OCI-LY7 (cell line): ENCODE measurements at regions not wholly inside any gene's neighbourhood (a gene's known extent, or its start where the extent isn't known, plus 50 kb on each side); places are given as distances from the start of the nearest gene placed in this dataset.
"Not testable (repeated sequence)": the region's sequence is repeated elsewhere in the genome, so short reads cannot be mapped to it uniquely, and the experiment has no call there.

Experiments used
- BruUV-seq: library from RNA; stranded (reverse); fragments of 400-500 nt; replicated peaks from 2 replicates; lab custom pipeline; 2021; lab: Mats Ljungman, UMichigan
- CTCF ChIA-PET: fragments of 300-600 bp; sonication (Branson Sonifier 250); formaldehyde crosslinking; loops from one replicate; lab custom pipeline; 2022; ENCODE audit warnings: antibody characterized with exemption; ENCODE audit not compliant: unreplicated experiment; lab: Charles Lee
- POLR2A ChIA-PET: fragments of 300-600 bp; sonication (Branson Sonifier 250); formaldehyde crosslinking; loops from one replicate; lab custom pipeline; 2022; ENCODE audit warnings: antibody characterized with exemption; lab: Charles Lee
- DNase-seq: peaks from one replicate; pipeline ENCODE4 v3.0.0-alpha.2; 2015; ENCODE audit warnings: low spot score
- H2AFZ ChIP-seq: fragments of 200-600 bp; sonication (generic), shearing (Covaris generic); 2 replicates; pipeline ENCODE4 v1.6.1; 2014; ENCODE audit warnings: mild to moderate bottlenecking, antibody characterized with exemption, low read length, moderate library complexity
- H3K27ac ChIP-seq: fragments of 200-600 bp; sonication (generic); 2 replicates; pipeline ENCODE4 v1.5.1; 2014; ENCODE audit warnings: mixed run types, low read depth, mild to moderate bottlenecking, moderate library complexity, low read length, inconsistent platforms; ENCODE audit not compliant: poor library complexity, severe bottlenecking
- H3K36me3 ChIP-seq: fragments of 200-600 bp; sonication (generic); 2 replicates; pipeline ENCODE4 v1.6.1; 2014; ENCODE audit warnings: mild to moderate bottlenecking, antibody characterized with exemption, low read length, moderate library complexity, mixed read lengths; ENCODE audit not compliant: insufficient read depth
- H3K4me1 ChIP-seq: fragments of 200-600 bp; sonication (generic); 2 replicates; pipeline ENCODE4 v1.5.1; 2014; ENCODE audit warnings: mild to moderate bottlenecking, low read length; ENCODE audit not compliant: insufficient read depth, poor library complexity, severe bottlenecking
- H3K4me2 ChIP-seq: fragments of 200-600 bp; sonication (generic); 2 replicates; pipeline ENCODE4 v1.6.1; 2014; ENCODE audit warnings: mild to moderate bottlenecking, low read length
- H3K4me3 ChIP-seq: fragments of 200-600 bp; sonication (generic); 2 replicates; pipeline ENCODE4 v1.5.1; 2014; ENCODE audit warnings: mild to moderate bottlenecking, low read depth, low read length; ENCODE audit not compliant: poor library complexity, severe bottlenecking
- H3K79me2 ChIP-seq: fragments of 200-600 bp; sonication (generic); 2 replicates; pipeline ENCODE4 v1.6.1; 2016; ENCODE audit warnings: low read depth, mild to moderate bottlenecking, low read length, moderate library complexity, mixed read lengths; ENCODE audit not compliant: insufficient read depth
- H3K9me2 ChIP-seq: fragments of 200-600 bp; sonication (generic); 2 replicates; pipeline ENCODE4 v1.6.1; 2016; ENCODE audit warnings: mild to moderate bottlenecking, low read length, mixed read lengths; ENCODE audit not compliant: insufficient read depth
- H3K9me3 ChIP-seq: fragments of 200-600 bp; sonication (generic); 2 replicates; pipeline ENCODE4 v1.6.1; 2014; ENCODE audit warnings: mild to moderate bottlenecking, mixed run types, low read length, mixed read lengths
- H4K20me1 ChIP-seq: fragments of 200-600 bp; sonication (generic); 2 replicates; pipeline ENCODE4 v1.6.1; 2014; ENCODE audit warnings: mild to moderate bottlenecking, antibody characterized with exemption, low read length, moderate library complexity, mixed read lengths; ENCODE audit not compliant: insufficient read depth
- EZH2phosphoT487 ChIP-seq: fragments of 200-600 bp; sonication (generic); IDR thresholded peaks from 2 replicates; pipeline ENCODE4 v1.6.1; 2018; ENCODE audit warnings: low read depth, borderline replicate concordance, mild to moderate bottlenecking, mixed run types, antibody characterized with exemption, low read length, moderate library complexity, mixed read lengths
- intact Hi-C: fragments of 100-400 bp; cut with micrococcal nuclease; formaldehyde crosslinking; loops from one replicate; pipeline ENCODE4 v1.10.0; 2022; ENCODE audit not compliant: unreplicated experiment
- TF ChIP-seq, protein P1 (sequence below): fragments of 200-600 bp; sonication (generic); conservative IDR thresholded peaks from 2 replicates; pipeline ENCODE4 v1.5.1; 2014; ENCODE audit warnings: mild to moderate bottlenecking, antibody characterized with exemption, low read length, moderate library complexity, mixed read lengths

DNA sequence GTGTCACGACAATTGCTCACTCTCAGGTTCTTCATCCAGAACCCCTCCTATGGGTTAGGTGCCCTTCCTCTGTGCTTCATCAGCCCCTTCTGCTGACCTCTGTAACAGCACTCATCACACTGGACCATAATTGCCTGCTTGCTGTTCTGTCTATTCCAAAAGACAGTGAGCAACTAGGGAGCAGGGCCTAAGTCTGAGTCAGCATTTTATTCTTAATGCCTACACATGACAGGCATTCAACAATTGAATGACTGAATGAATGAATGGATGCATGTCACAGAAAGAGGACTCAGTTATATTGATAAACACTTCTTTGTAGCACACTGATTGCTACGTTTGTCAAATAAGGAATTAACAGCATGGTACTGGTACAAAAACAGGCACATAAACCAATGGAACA is 317.0 kb downstream of the ZIC3 start:
- Histone ChIP-seq H3K36me3 (no peaks in the 10 kb centered on the region), H3K4me2 (no peak overlapping the region), H3K9me2 (no peaks in the 10 kb centered on the region), H4K20me1 (no peaks in the 10 kb centered on the region), H3K27ac (no peak overlapping the region), H3K4me1 (no peaks in the 10 kb centered on the region), H2AFZ (no peak overlapping the region), H3K9me3 (no peaks in the 10 kb centered on the region), H3K79me2 (no peaks in the 10 kb centered on the region), H3K4me3 (no peak overlapping the region)
- TF ChIP-seq, protein P1, sequence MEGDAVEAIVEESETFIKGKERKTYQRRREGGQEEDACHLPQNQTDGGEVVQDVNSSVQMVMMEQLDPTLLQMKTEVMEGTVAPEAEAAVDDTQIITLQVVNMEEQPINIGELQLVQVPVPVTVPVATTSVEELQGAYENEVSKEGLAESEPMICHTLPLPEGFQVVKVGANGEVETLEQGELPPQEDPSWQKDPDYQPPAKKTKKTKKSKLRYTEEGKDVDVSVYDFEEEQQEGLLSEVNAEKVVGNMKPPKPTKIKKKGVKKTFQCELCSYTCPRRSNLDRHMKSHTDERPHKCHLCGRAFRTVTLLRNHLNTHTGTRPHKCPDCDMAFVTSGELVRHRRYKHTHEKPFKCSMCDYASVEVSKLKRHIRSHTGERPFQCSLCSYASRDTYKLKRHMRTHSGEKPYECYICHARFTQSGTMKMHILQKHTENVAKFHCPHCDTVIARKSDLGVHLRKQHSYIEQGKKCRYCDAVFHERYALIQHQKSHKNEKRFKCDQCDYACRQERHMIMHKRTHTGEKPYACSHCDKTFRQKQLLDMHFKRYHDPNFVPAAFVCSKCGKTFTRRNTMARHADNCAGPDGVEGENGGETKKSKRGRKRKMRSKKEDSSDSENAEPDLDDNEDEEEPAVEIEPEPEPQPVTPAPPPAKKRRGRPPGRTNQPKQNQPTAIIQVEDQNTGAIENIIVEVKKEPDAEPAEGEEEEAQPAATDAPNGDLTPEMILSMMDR = no peak
- TF ChIP-seq EZH2phosphoT487 = no peak
- CTCF ChIA-PET = no interaction called here
- no TSS peak for BruUV-seq
- POLR2A ChIA-PET = no interaction called here
- intact Hi-C loops = no loop called here
- DNase-seq = no peak

DNA sequence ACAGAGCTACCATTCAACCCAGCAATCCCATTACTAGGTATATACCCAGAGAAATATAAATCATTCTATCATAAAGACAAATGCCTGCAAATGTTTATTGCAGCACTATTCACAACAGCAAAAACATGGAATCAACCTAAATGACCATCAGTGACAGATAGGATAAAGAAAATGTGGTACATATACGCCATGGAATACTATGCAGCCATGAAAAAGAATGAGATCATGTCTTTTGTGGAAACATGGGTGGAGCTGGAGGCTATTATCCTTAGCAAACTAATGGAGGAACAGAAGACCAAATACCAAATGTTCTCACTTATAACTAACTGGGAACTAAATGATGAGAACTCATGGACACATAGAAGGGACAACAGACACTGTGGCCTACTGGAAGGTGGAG is 318.9 kb downstream of the ZIC3 start:
- intact Hi-C loops, H3K27ac ChIP-seq, H3K4me1 ChIP-seq, H2AFZ ChIP-seq, H3K9me2 ChIP-seq, CTCF ChIA-PET, H3K4me2 ChIP-seq, H4K20me1 ChIP-seq, BruUV-seq, DNase-seq, H3K36me3 ChIP-seq, H3K4me3 ChIP-seq, H3K9me3 ChIP-seq, POLR2A ChIA-PET, H3K79me2 ChIP-seq: not testable (repeated sequence)

DNA sequence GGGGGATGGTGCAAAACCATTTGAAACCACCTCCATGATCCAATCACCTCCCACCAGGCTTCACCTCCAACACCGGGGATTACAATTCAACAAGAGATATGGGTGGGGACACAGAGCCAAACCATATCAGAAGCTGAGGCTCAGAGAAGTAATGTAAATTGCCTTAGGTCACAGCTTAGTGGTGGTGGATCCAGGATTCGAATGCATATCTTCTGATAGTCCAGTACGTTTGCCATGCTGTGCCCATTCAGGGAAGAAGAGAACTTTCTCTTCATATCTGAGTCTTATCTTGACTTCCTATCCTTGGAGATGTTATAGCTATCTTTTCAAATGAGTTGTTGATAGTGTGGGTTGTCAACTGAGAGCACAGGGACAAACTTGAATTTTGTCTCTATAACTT is 325.5 kb downstream of the ZIC3 start:
- Histone ChIP-seq H3K4me1 (no peaks in the 10 kb centered on the region), H2AFZ (no peak overlapping the region), H3K36me3 (no peaks in the 10 kb centered on the region), H3K4me3 (no peak overlapping the region), H3K9me2 (no peaks in the 10 kb centered on the region), H3K4me2 (no peak overlapping the region), H3K9me3 (no peaks in the 10 kb centered on the region), H4K20me1 (no peaks in the 10 kb centered on the region), H3K79me2 (no peaks in the 10 kb centered on the region), H3K27ac (no peak overlapping the region)
- intact Hi-C loops = no loop called here
- TF ChIP-seq EZH2phosphoT487 = no peak
- TF ChIP-seq, protein P1 = no peak
- CTCF ChIA-PET = no interaction called here
- DNase-seq = no peak
- POLR2A ChIA-PET = no interaction called here
- BruUV-seq = no TSS peak
